ENCODE measurements at regions not wholly inside any gene's neighbourhood (a gene's known extent, or its start where the extent isn't known, plus 50 kb on each side); places are given as distances from the start of the nearest gene placed in this dataset.

- Histone ChIP-seq H3K36me3 (ENCODE audit: insufficient read depth, low read length, poor library complexity, severe bottlenecking) (no peaks in the 10 kb centered on the region), H3K4me1 (ENCODE audit: insufficient read depth, low read length, poor library complexity, severe bottlenecking) (no peaks in the 10 kb centered on the region), H3K27ac (ENCODE audit: low read depth, low read length, poor library complexity, severe bottlenecking) (no peak overlapping the region), H3K9me3 (ENCODE audit: low read depth, low read length, poor library complexity, severe bottlenecking) (no peaks in the 10 kb centered on the region), H3K4me3 (ENCODE audit: low read depth, low read length, poor library complexity, severe bottlenecking) (no peak overlapping the region), H3K27me3 (replicated peaks; ENCODE audit: insufficient read depth, low read depth, low read length, poor library complexity) (no peaks in the 10 kb centered on the region)
- no peak for TF ChIP-seq CTCF (conservative IDR thresholded peaks at IDR 0.05; ENCODE audit: low read depth, low read length)
- TF ChIP-seq EZH2 (IDR thresholded peaks at IDR 0.05; ENCODE audit: borderline replicate concordance, low read depth, low read length, poor library complexity, severe bottlenecking), result no peak
- intact Hi-C loops (cut with micrococcal nuclease; ENCODE audit: unreplicated experiment), result no loop called here
- ChIA-PET CTCF (no interaction called here), POLR2A (ENCODE audit: low non-redundant PET) (no interaction called here)
- DNase-seq (ENCODE audit: low spot score), result no peak
- no TSS peak for BruUV-seq (replicated peaks)
Observed at GRCh38 chr14:101008631-101009336, 105.3 kb upstream of the RTL1 start.

- TF ChIP-seq EZH2 (IDR thresholded peaks at IDR 0.05; ENCODE audit: borderline replicate concordance, low read depth, low read length, poor library complexity, severe bottlenecking), result no peak
- TF ChIP-seq CTCF (conservative IDR thresholded peaks at IDR 0.05; ENCODE audit: low read depth, low read length), result no peak
- DNase-seq (ENCODE audit: low spot score), result no peak
- H3K9me3 ChIP-seq (ENCODE audit: low read depth, low read length, poor library complexity, severe bottlenecking), result no peaks in the 10 kb centered on the region
- no peak overlapping the region for H3K4me3 ChIP-seq (ENCODE audit: low read depth, low read length, poor library complexity, severe bottlenecking)
- intact Hi-C loops (cut with micrococcal nuclease; ENCODE audit: unreplicated experiment), result no loop called here
- H3K36me3 ChIP-seq (ENCODE audit: insufficient read depth, low read length, poor library complexity, severe bottlenecking), result no peaks in the 10 kb centered on the region
- CTCF ChIA-PET, result no interaction called here
- no TSS peak for BruUV-seq (replicated peaks)
- H3K27ac ChIP-seq (ENCODE audit: low read depth, low read length, poor library complexity, severe bottlenecking), result no peak overlapping the region
- H3K27me3 ChIP-seq (replicated peaks; ENCODE audit: insufficient read depth, low read depth, low read length, poor library complexity), result no peaks in the 10 kb centered on the region
- POLR2A ChIA-PET (ENCODE audit: low non-redundant PET), result no interaction called here
- no peaks in the 10 kb centered on the region for H3K4me1 ChIP-seq (ENCODE audit: insufficient read depth, low read length, poor library complexity, severe bottlenecking)
Observed at GRCh38 chr14:101009531-101009930, 106.0 kb upstream of the RTL1 start.

GRCh38 chr14:101010293-101010692 lies 106.8 kb upstream of the RTL1 start:
- CTCF ChIA-PET, result no interaction called here
- intact Hi-C loops (cut with micrococcal nuclease; ENCODE audit: unreplicated experiment), result no loop called here
- no peaks in the 10 kb centered on the region for H3K9me3 ChIP-seq (ENCODE audit: low read depth, low read length, poor library complexity, severe bottlenecking)
- POLR2A ChIA-PET (ENCODE audit: low non-redundant PET), result no interaction called here
- no peaks in the 10 kb centered on the region for H3K4me1 ChIP-seq (ENCODE audit: insufficient read depth, low read length, poor library complexity, severe bottlenecking)
- no peak for DNase-seq (ENCODE audit: low spot score)
- H3K27ac ChIP-seq (ENCODE audit: low read depth, low read length, poor library complexity, severe bottlenecking), result no peak overlapping the region
- H3K4me3 ChIP-seq (ENCODE audit: low read depth, low read length, poor library complexity, severe bottlenecking), result no peak overlapping the region
- no peaks in the 10 kb centered on the region for H3K36me3 ChIP-seq (ENCODE audit: insufficient read depth, low read length, poor library complexity, severe bottlenecking)
- no peak for TF ChIP-seq CTCF (conservative IDR thresholded peaks at IDR 0.05; ENCODE audit: low read depth, low read length)
- no peak for TF ChIP-seq EZH2 (IDR thresholded peaks at IDR 0.05; ENCODE audit: borderline replicate concordance, low read depth, low read length, poor library complexity, severe bottlenecking)
- H3K27me3 ChIP-seq (replicated peaks; ENCODE audit: insufficient read depth, low read depth, low read length, poor library complexity), result no peaks in the 10 kb centered on the region
- BruUV-seq (replicated peaks), result no TSS peak

Data from A673 (cell line).